ENCODE measurements at regions not wholly inside any gene's neighbourhood (a gene's known extent, or its start where the extent isn't known, plus 50 kb on each side); places are given as distances from the start of the nearest gene placed in this dataset.
"Not testable (repeated sequence)": the region's sequence is repeated elsewhere in the genome, so short reads cannot be mapped to it uniquely, and the experiment has no call there.

GRCh38 chr11:116666673-116667249 lies 106.0 kb downstream of the BUD13 start:
- not testable (repeated sequence) for DNase-seq (ENCODE audit: low spot score)

DNA sequence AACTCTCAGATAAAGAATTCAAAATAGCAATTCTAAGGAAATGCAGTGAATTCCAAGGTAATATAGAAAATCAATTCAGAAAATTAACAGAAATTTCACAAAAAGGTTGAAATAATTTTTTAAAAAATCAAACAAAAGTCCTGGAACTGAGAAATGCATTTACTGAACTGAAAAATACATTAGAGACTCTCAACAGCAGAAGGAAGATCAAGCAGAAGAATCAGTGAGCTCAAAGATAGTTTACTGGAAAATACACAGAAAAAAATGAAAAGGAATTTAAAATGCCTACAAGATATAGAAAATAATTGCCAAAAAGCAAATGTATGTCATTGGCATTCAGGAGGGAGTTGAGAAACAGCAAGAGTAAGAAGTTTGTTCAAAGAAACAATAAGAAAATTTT lies 107.3 kb downstream of the BUD13 start:
- DNase-seq (ENCODE audit: low spot score) = no peak

- no peak for DNase-seq (ENCODE audit: low spot score)
These were observed 111.7 kb downstream of the BUD13 start for GRCh38 chr11:116661056-116661455.

DNA sequence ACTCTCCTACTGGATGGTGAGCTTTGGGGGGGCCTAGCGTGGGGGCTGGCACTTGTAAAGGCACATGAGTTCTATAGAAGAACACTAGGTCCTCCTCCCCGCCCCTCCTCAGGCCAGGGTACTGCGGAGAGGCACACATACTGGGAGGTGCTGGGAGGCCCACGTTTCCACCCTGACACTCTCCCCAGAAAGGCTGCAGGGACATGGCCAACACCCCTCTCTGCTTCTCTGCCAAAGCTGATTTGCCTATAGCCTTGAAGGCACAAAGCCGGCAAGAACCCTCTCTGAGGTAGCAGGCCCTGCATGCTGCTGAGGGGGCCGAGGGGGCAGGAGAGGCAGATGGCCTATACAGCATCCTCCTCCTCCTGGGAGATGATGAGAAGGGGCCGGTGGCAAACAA lies 112.8 kb downstream of the BUD13 start:
- no peak for DNase-seq (ENCODE audit: low spot score)

- no peak for DNase-seq (ENCODE audit: low spot score)
These were observed 113.8 kb downstream of the BUD13 start for GRCh38 chr11:116658876-116659535.

DNA sequence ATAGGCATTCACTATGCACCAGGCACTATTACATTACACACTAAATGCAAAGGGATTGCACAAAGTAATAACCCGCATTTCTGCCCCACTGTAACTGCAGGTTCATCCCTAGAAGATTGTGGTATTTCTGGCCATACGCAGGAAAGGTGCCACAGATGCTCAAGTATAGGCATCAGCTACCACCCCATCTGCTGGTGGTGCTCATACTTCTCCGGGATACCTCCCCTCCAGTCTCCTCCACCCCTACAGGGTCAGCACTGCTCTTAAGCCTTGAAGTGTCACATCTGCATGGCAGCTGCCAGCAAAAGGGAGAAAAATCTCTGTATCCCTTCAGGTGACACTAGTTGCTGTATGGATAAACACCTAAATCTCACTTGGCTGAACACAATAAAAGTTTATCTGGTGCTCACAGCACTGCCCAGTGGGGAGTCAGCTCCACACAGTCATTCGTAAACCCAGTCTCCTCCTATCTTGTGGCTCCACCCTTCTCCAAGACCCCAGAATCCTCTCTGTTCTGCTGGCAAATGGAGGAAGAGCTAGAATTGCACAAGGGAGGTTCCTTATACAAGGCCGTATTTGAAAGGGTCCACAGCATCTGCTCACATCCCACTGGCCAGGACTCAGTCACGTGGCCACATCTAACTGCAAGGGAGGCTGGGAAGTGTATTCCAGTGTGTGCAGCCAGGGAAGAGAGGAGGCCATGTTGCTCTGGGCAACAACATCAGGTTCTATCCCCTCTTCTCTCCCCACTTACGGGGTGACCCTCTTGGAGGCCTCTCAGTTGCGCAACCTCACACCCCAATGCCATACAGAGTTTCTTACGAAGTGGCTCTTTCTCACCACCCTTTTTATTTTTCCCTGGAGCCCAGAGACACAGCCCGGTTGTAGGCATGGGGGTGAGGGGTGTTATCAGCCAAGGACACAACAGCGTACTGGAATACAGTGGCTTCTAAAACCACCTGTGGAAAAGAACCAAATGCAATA lies 114.7 kb downstream of the BUD13 start:
- DNase-seq (ENCODE audit: low spot score) = no peak

- DNase-seq (ENCODE audit: low spot score) = no peak
These were observed 116.8 kb downstream of the BUD13 start for GRCh38 chr11:116656011-116656410.

DNA sequence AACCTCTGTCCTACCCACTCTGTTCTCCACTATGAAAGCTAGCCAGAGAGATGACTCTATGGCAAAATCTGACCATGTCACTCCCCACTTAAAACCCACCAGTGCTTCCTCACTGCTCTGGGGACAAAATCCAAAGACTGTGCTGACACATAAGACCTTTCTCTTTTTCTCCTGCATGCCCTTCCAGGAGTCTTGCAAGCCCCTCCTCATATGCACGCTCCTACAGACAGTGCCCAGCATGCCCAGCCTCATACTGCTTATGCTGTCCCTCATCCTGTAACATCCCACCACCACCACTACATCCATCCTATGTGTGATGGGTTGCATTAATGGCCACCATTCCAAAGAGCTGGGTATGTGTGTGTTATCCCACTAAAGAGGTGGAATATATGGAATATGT lies 118.3 kb downstream of the BUD13 start:
- no peak for DNase-seq (ENCODE audit: low spot score)

DNA sequence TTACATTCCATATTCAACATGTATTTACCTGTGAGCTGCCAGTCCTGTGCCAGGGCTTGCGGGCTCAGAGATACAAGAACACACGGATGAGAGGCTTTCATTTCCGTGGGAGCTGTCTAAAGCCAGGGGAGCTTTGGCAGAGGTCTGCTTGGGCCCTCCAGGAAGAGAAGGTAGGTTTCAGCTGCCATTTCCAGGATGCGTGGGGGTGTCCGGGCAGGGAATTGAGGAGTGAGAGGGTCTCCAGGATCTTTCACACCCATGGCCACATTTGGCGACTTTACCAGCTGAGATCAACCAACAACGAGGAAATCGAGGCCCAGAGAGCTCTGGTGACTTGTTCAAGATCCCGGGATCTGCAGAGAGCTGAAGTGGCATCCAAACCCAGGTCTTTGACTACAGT lies 119.6 kb downstream of the BUD13 start:
- no peak for DNase-seq (ENCODE audit: low spot score)

DNA sequence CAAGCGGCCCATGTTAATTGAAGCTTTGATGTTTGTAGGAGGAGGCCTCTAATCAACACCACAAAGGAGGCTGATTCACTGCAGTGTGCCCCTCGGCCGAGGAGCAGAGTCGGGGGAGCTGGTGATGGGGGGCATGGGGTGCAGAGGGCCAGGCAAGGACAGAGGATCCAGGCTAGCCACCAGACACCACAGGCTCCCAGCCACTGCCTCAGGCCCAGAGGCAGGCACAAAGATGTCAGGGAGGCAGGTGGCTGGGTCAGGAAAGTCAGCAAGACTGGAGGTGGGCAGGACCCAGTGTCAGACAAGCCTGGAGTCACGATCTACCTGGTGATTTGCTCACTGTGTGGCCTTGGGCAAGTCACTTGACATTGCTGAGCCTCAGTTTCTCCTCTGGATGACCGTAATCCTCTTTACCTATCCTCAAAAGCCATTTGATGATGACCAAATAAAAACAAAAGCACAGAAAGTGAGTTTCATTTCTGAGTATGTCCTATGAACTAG lies 121.0 kb downstream of the BUD13 start:
- DNase-seq (ENCODE audit: low spot score) = no peak

DNA sequence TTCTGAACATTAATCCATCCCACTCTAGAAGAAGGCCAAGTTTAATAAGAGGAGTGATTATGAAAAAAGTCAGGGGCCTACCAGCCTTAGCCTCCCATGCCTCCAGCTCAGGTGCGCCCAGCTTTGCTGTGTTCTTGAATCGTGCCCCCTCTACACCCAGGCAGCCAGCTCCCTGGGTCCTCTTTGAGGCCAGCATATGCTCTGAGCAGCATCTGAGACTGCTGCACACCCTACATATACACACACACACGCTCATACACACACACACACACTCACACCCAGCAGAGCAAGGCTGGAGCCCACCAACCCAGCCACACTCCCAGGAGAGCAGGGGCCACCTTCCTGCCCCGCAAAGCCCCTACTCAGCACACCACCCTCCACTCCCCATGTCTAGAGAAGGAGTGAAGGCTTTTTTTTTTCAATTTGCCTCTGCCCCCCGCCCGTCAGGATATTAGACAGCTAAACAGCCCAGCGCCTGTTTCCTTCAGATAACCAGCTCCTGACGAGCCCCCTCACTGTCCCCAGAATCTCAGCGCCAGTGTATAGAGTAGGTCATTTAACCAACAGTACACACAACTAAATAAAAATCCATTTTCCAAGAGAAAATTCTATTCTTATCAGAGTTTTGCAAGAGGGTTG lies 121.6 kb downstream of the BUD13 start:
- DNase-seq (ENCODE audit: low spot score) = no peak

DNA sequence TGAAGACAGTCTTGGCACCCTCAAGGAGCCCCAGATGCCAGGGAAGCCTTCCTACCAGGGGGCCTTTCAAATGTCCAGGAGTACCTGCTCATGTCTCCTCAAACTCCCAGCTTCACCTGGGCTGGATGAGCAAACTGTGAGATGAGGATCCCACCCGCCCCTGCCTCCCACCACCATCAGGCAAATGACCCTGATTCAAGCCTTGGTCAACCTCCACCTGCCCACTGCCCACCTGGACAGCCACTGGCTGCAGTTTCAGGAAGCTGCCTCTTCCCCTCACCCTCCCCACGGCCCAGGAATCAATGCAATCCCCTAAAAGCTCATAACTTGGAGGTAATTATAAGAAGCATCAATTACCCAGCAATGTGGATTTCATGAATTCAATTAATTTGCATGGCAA lies 122.7 kb downstream of the BUD13 start:
- no peak for DNase-seq (ENCODE audit: low spot score)

DNA sequence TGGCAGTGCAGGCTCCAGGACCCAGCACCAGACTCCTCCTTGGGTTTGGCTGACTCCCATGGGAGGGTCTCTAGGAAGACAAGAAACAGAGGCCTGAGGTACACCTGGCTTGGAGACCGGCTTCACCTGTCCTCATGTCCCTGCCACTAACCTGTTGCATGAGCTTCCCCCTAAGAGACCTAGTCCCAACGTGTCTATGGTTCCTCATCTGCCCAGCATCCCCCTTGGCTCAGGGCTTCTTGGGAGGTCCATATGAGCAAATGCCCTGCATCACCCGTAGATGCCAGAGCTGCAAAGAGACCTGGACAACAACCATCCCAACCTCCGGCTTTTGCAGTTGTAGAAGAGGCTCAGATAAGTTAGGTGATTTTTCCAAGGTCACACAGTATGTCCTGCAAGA lies 123.5 kb downstream of the BUD13 start:
- no peak for DNase-seq (ENCODE audit: low spot score)

DNA sequence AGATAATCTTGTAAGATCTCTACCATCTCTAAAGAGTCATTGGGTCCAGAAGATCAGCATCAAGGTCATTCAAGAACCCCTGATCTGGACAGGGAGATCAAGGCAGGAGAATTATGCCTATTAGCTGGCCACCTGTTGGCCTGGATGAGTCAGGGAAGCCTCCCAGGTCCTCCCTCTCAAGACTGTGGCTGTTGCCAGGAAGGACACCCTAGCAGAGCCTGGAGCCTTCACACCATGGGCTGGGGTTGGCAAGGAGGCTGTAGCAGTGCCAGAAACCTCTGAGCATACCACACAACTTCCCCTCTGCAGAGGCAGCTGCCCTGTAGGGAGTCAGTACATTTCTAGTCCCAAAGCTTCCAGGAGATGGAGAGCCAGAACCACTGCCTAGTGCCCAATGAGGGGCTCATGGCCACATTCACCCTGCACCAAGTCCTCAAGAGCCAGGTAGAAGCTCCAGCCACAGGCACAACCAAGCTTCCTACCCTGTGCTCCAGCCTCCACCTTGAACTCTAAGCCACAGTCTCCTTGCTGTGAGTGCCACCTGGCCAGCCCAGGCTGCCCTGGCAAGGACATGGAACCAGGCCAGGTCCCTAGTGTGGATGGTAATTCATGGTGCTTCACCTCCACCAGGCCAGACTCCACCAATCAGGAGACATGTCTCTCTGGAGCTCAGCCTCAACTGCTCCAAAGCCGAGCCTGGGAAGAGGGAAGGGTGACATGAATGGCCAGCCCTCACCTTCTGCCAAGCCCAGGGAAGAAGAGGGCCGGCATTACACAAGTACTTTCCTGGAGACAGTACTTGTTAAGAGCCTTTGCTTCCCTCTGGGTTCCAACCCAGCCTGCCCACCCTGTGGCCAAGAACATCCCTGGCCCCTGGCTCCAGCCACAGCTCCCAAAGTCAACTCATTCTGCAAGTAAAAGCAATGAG lies 124.3 kb downstream of the BUD13 start:
- DNase-seq (ENCODE audit: low spot score) = no peak

DNA sequence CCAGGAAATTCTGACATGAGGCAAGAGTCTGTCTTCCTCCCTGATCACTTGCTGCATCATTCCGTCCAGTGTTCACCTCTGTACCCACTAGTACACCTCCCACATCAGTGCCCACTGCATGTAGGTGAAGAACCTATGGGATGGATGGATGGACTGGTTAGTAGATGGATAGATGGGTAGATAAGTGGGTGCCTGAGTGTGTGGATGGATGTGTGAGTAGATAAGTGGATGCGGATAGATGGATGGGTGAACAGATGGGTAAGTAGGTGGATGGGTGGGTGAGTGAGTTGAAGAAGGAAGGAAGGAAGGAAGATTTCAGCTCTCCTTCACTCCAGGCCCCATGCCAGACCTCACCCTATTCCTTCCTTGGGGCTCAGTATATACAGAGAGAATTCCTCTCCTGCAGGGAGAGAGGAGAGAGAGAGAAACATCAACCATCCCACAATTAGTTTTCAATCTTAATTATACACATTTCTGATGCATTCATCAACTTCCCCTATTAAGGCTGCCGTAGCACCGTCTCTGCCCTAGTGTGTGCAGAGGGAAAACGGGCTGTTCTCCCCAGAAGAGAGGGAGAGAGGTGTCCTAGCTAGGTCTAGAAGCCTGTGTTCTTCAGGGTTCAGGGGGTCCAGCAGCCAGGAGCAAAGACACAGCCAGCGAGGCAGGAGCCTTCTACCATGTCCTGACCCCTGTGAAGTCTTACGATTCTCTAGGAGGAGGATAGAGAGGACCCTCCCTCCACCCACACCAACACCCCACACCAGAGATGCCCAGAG lies 125.3 kb downstream of the BUD13 start:
- DNase-seq (ENCODE audit: low spot score) = no peak

GRCh38 chr11:116646191-116646590 lies 126.6 kb downstream of the BUD13 start:
- no peak for DNase-seq (ENCODE audit: low spot score)

DNA sequence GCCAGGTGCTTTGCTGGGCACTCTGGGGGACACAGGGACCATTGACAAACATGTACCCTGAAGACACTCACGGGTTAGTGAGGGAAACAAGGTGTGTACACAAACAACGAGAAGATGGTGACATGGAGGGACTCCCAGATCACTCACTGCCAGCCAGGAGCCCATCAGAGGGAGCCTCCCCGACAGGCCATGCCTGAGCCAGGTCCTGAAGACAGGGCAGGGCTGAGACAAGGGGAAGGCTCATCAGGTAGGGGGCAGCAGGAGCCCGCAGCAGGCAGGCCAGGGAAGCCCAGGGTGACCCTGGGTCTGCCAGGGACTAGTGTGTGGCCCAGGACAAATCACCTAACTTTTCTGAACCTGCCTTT lies 127.9 kb downstream of the BUD13 start:
- DNase-seq (ENCODE audit: low spot score) = no peak

DNA sequence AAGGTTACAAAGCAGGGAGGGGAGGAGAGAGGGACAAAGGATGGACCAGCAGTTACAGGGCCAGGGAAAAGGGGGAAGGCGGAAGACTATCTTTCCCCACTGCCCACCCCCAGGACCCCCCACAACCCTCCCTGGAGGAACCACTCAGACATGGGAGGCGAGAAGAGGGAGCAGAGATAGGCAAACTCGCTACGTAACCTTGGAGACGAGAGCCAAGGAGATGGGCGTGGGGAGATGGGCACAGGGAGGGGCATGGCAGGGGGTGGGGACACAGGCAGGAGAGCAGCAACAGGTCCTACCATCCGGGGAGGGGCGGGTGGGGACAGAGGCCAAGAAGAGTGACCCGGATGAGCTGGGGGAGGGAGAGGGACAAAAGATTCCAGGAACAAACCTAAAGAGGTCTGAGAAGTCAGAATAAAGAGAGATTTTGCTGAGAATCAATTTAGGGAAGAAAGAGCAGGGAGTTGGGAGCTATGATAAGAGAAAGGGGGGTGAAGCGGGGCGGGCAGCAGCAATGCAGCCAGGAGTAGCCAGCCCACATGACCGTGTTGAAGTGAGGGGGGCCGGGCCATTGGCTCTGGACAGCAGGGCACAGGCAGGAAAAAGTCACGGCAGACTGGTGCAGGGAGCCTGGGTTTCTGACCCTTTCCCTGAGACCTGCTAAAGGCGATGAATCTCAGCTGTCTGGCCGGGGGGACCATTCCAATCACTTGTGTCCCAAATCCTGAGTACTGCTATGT lies 128.4 kb downstream of the BUD13 start:
- no peak for DNase-seq (ENCODE audit: low spot score)

DNA sequence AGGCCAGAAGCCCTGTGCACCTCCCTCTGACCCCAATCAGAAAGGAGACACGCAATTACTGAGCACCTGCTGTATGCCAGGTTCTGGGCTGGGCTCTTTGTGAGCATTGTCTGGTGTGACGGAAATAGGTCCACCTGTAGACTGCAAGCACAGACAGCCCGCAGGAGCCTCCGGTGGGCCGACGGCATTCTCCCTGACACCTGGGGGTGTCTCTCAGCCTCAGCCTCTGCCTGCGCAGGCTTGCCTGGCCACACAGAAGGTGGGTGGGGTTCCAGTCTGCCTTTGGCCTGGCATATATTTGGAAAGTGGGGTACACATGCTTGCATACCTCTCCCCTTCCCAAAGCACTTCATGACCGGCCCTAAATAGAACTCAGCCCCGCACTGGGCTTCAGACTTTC lies 129.3 kb downstream of the BUD13 start:
- DNase-seq (ENCODE audit: low spot score) = no peak

DNA sequence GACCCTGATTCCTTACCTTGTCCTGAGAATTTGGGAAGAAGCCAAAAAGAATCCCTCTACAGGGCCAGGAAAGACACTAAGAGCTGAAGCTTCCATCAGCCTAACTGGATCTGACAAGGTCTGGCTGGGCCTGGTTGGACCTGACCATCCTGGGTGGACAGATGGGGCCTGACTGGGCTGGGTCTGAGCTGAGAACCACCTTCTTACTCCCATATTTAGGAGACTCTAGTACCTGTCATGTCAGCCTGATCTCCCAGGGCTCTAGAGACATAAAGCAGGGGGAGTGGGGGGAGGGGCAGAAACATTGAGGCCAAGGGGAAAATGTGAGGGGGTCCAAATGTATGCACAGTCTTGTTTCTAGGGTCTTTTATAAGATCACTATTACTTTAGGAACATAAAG lies 129.9 kb downstream of the BUD13 start:
- no peak for DNase-seq (ENCODE audit: low spot score)

Data from GM03348 (cell line).